Kidney (tissue), 13 donors: ENCODE measurements at regions not wholly inside any gene's neighbourhood (a gene's known extent, or its start where the extent isn't known, plus 50 kb on each side); places are given as distances from the start of the nearest gene placed in this dataset.

ENCODE experiments used
- DNase-seq, 5 donors: peaks; one replicate each; pipeline ENCODE4 v3.0.0-alpha.2; 2013 to 2020
- FAIRE-seq: peaks from 2 replicates; lab custom pipeline; 2012; peaks lifted over from hg19 to GRCh38; lab: Jason Lieb, UNC
- H3K27ac ChIP-seq, 2 donors: one replicate each; pipeline ENCODE4 v1.7.0; 2013; ENCODE audit warnings: low read depth in 2 of 2, low read length in 2 of 2, inconsistent platforms in 1 of 2
- H3K27me3 ChIP-seq: one replicate; pipeline ENCODE4 v1.7.1; 2013; ENCODE audit warnings: low read length, inconsistent platforms; ENCODE audit not compliant: control insufficient read depth, insufficient read depth
- H3K36me3 ChIP-seq, 3 donors: one replicate each; pipeline versions ENCODE4 v1.7.0 to v1.7.1; 2013; ENCODE audit warnings: low read length in 3 of 3, control low read depth in 1 of 3, inconsistent platforms in 1 of 3; ENCODE audit not compliant: insufficient read depth in 3 of 3, control insufficient read depth in 2 of 3
- H3K4me1 ChIP-seq, 3 donors: one replicate each; pipeline versions ENCODE4 v1.7.0 to v1.7.1; 2013; ENCODE audit warnings: low read length in 3 of 3, inconsistent platforms in 1 of 3, low read depth in 1 of 3; ENCODE audit not compliant: control insufficient read depth in 2 of 3, insufficient read depth in 2 of 3
- H3K4me3 ChIP-seq, 3 donors: one replicate each; pipeline versions ENCODE4 v1.7.0 to v1.8.1; 2013; ENCODE audit warnings: low read length in 3 of 3, control low read depth in 1 of 3, inconsistent platforms in 1 of 3
- H3K9ac ChIP-seq, 3 donors: one replicate each; pipeline versions ENCODE4 v1.7.0 to v1.7.1; 2013; ENCODE audit warnings: low read length in 3 of 3, control low read depth in 1 of 3, inconsistent platforms in 1 of 3
- H3K9me3 ChIP-seq, 3 donors: one replicate each; pipeline versions ENCODE4 v1.7.0 to v1.7.1; 2013; ENCODE audit warnings: low read length in 3 of 3, control low read depth in 1 of 3, inconsistent platforms in 1 of 3; ENCODE audit not compliant: control insufficient read depth in 2 of 3, insufficient read depth in 1 of 3
- intact Hi-C: fragments of 100-400 bp; cut with DNase I; formaldehyde crosslinking; loops from one replicate; pipeline ENCODE4 v1.11.1; 2022
- TF ChIP-seq, protein P1 (sequence below): IDR thresholded peaks from 3 replicates; pipeline ENCODE4 v1.5.1; 2012; ENCODE audit warnings: mild to moderate bottlenecking, moderate library complexity, borderline replicate concordance; ENCODE audit not compliant: insufficient read depth; ENCODE audit errors: extremely low read depth
- donor health status: control.
- donor health status: control.
- donor health status: control.
- donor health status: control.
- donor health status: control.
- donor health status: DM: yes; HTN: yes; CAD: no.
- donor health status: Normal renal cell carcinoma (clear cell type).

DNA sequence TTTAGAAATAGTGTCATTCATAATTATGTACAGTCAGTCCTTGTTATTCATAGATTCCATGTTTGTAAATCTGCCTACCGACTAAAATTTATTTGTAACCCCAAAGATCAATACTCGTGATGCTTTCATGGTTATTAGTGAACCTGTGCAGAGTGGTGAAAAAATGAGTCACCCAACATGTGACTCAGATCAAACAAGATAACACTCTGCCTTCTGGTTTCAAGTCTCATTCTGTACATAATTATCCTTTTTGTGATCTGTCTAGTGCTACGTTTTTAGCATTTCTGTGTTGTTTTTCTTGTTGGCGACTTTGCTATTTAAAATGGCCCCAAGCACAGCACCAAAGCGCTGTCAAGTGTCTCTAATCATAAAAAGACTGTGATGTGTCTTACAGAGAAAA, 274.7 kb downstream of the SUCLA2 start:
- Histone ChIP-seq H3K9ac (no peak overlapping the region), H3K4me3 (no peak overlapping the region), H3K27ac (no peak overlapping the region), H3K4me1 (no peaks in the 10 kb centered on the region), H3K9me3 (no peaks in the 10 kb centered on the region), H3K36me3 (no peaks in the 10 kb centered on the region), H3K27me3 (no peaks in the 10 kb centered on the region)
- FAIRE-seq (no peak), DNase-seq (no peak)
- intact Hi-C loops, result no loop called here
- TF ChIP-seq, protein P1, sequence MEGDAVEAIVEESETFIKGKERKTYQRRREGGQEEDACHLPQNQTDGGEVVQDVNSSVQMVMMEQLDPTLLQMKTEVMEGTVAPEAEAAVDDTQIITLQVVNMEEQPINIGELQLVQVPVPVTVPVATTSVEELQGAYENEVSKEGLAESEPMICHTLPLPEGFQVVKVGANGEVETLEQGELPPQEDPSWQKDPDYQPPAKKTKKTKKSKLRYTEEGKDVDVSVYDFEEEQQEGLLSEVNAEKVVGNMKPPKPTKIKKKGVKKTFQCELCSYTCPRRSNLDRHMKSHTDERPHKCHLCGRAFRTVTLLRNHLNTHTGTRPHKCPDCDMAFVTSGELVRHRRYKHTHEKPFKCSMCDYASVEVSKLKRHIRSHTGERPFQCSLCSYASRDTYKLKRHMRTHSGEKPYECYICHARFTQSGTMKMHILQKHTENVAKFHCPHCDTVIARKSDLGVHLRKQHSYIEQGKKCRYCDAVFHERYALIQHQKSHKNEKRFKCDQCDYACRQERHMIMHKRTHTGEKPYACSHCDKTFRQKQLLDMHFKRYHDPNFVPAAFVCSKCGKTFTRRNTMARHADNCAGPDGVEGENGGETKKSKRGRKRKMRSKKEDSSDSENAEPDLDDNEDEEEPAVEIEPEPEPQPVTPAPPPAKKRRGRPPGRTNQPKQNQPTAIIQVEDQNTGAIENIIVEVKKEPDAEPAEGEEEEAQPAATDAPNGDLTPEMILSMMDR, result no peak

GRCh38 chr13:47723898-47724297, 277.2 kb downstream of the SUCLA2 start:
- TF ChIP-seq, protein P1, result no peak
- FAIRE-seq, result no peak
- intact Hi-C loops, result no loop called here

GRCh38 chr13:47719164-47719563, 281.9 kb downstream of the SUCLA2 start:
- Histone ChIP-seq H3K27me3 (no peaks in the 10 kb centered on the region), H3K4me3 (no peak overlapping the region), H3K36me3 (no peaks in the 10 kb centered on the region), H3K27ac (no peak overlapping the region), H3K9ac (no peak overlapping the region), H3K9me3 (no peaks in the 10 kb centered on the region), H3K4me1 (no peaks in the 10 kb centered on the region)
- intact Hi-C loops, result no loop called here
- DNase-seq, result no peak
- FAIRE-seq, result no peak
- TF ChIP-seq, protein P1, result no peak

More at GRCh38 chr13:47723898-47724297, 277.2 kb downstream of the SUCLA2 start:
- no peaks in the 10 kb centered on the region for H3K4me1 ChIP-seq
- no peaks in the 10 kb centered on the region for H3K36me3 ChIP-seq
- H3K4me3 ChIP-seq, result no peak overlapping the region
- DNase-seq, result no peak
- no peaks in the 10 kb centered on the region for H3K27me3 ChIP-seq
- no peak overlapping the region for H3K27ac ChIP-seq
- H3K9ac ChIP-seq, result no peak overlapping the region
- no peaks in the 10 kb centered on the region for H3K9me3 ChIP-seq

GRCh38 chr13:47718556-47718955, 282.5 kb downstream of the SUCLA2 start:
- TF ChIP-seq, protein P1, result no peak
- Histone ChIP-seq H3K36me3 (no peaks in the 10 kb centered on the region), H3K4me1 (no peaks in the 10 kb centered on the region), H3K4me3 (no peak overlapping the region), H3K27me3 (no peaks in the 10 kb centered on the region), H3K9me3 (no peaks in the 10 kb centered on the region), H3K9ac (no peak overlapping the region), H3K27ac (no peak overlapping the region)
- no peak for FAIRE-seq
- intact Hi-C loops, result no loop called here
- no peak for DNase-seq
